GM12878 (cell line): ENCODE measurements at regions not wholly inside any gene's neighbourhood (a gene's known extent, or its start where the extent isn't known, plus 50 kb on each side); places are given as distances from the start of the nearest gene placed in this dataset.

ENCODE experiments used
- BCL11A ChIP-seq: IDR thresholded peaks from 2 replicates; pipeline ENCODE4 v1.6.1; 2011; ENCODE audit warnings: low read depth, low read length
- BHLHE40 ChIP-seq, 2 experiments: fragments of 450-650 bp in 1 of 2; IDR thresholded peaks; 2 replicates each; pipeline ENCODE4 v1.6.1; 2011 to 2017; ENCODE audit warnings: low read depth in 2 of 2, borderline replicate concordance in 1 of 2, improper control_type of control experiment in 1 of 2, low read length in 1 of 2, mild to moderate bottlenecking in 1 of 2
- CBFB ChIP-seq: IDR thresholded peaks from 2 replicates; pipeline ENCODE4 v1.6.1; 2016; ENCODE audit warnings: antibody characterized with exemption, low read depth
- FOXK2 ChIP-seq: fragments of 450-650 bp; IDR thresholded peaks from 2 replicates; pipeline ENCODE4 v1.6.1; 2017; ENCODE audit warnings: mild to moderate bottlenecking, moderate library complexity
- IKZF2 ChIP-seq, 2 experiments: fragments of 450-650 bp; IDR thresholded peaks; 2 replicates each; pipeline ENCODE4 v1.6.1; 2017; ENCODE audit warnings: mild to moderate bottlenecking in 2 of 2, moderate library complexity in 2 of 2
- IRF3 ChIP-seq: fragments of 450-650 bp; IDR thresholded peaks from 2 replicates; pipeline ENCODE4 v1.6.1; 2014; ENCODE audit warnings: mild to moderate bottlenecking
- KDM1A ChIP-seq: fragments of 200-600 bp; sonication (generic); IDR thresholded peaks from 2 replicates; pipeline ENCODE4 v1.6.1; 2016; ENCODE audit warnings: borderline replicate concordance
- MAX ChIP-seq: IDR thresholded peaks from 2 replicates; pipeline ENCODE4 v1.6.1; 2012; ENCODE audit warnings: low read depth, low read length, improper control_type of control experiment
- MTA2 ChIP-seq: fragments of 450-650 bp; IDR thresholded peaks from 2 replicates; pipeline ENCODE4 v1.6.1; 2016; ENCODE audit warnings: low read depth, mild to moderate bottlenecking, moderate library complexity
- NKRF ChIP-seq: fragments of 450-650 bp; conservative IDR thresholded peaks from 2 replicates; pipeline ENCODE4 v1.6.1; 2017; ENCODE audit warnings: mild to moderate bottlenecking, moderate library complexity
- NRF1 ChIP-seq: conservative IDR thresholded peaks from 2 replicates; pipeline ENCODE4 v1.6.1; 2011; ENCODE audit warnings: mild to moderate bottlenecking, low read depth, low read length, improper control_type of control experiment
- PML ChIP-seq: IDR thresholded peaks from 2 replicates; pipeline ENCODE4 v1.6.1; 2012; ENCODE audit warnings: low read length, inconsistent platforms
- SMARCA5 ChIP-seq: fragments of 450-650 bp; IDR thresholded peaks from 2 replicates; pipeline ENCODE4 v1.6.1; 2017; ENCODE audit warnings: mild to moderate bottlenecking
- SUPT20H ChIP-seq: IDR thresholded peaks from 2 replicates; pipeline ENCODE4 v1.6.1; 2011; ENCODE audit warnings: low read depth, mild to moderate bottlenecking, low read length, moderate library complexity, borderline replicate concordance; ENCODE audit not compliant: control insufficient read depth
- TCF12 ChIP-seq: IDR thresholded peaks from 2 replicates; pipeline ENCODE4 v1.6.1; 2011; ENCODE audit warnings: low read depth, mild to moderate bottlenecking, low read length
- WRNIP1 ChIP-seq: IDR thresholded peaks from 2 replicates; pipeline ENCODE4 v1.6.1; 2011; ENCODE audit warnings: low read depth, low read length, improper control_type of control experiment, borderline replicate concordance
- TF ChIP-seq, protein P1 (sequence below): IDR thresholded peaks from 2 replicates; pipeline ENCODE4 v1.6.1; 2012; ENCODE audit warnings: low read depth, low read length, improper control_type of control experiment
- TF ChIP-seq, protein P2 (sequence below): IDR thresholded peaks from 2 replicates; pipeline ENCODE4 v1.6.1; 2011; ENCODE audit warnings: mild to moderate bottlenecking, low read depth, low read length, moderate library complexity; ENCODE audit not compliant: insufficient replicate concordance
- TF ChIP-seq, protein P3 (sequence below): fragments of 450-650 bp; IDR thresholded peaks from 2 replicates; pipeline ENCODE4 v1.6.1; 2018; ENCODE audit warnings: mild to moderate bottlenecking, low read depth, moderate library complexity; ENCODE audit not compliant: partially characterized antibody

- TF ChIP-seq NRF1 = no peak
- no peak for TF ChIP-seq SMARCA5
- no peak for TF ChIP-seq KDM1A
- no peak for TF ChIP-seq FOXK2
- no peak for TF ChIP-seq NKRF
- no peak for TF ChIP-seq SUPT20H
- no peak for TF ChIP-seq MAX
- TF ChIP-seq IKZF2 (IDR thresholded peaks at IDR 0.05) = peak; percentile 45 to 67
- TF ChIP-seq MTA2 = 0 out of 2 replicates have a peak, but pooled peaks have one; percentile 33
- no peak for TF ChIP-seq PML
- no peak for TF ChIP-seq CBFB
- TF ChIP-seq TCF12 = no peak
- TF ChIP-seq, protein P1, sequence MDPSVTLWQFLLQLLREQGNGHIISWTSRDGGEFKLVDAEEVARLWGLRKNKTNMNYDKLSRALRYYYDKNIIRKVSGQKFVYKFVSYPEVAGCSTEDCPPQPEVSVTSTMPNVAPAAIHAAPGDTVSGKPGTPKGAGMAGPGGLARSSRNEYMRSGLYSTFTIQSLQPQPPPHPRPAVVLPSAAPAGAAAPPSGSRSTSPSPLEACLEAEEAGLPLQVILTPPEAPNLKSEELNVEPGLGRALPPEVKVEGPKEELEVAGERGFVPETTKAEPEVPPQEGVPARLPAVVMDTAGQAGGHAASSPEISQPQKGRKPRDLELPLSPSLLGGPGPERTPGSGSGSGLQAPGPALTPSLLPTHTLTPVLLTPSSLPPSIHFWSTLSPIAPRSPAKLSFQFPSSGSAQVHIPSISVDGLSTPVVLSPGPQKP = no peak
- TF ChIP-seq WRNIP1 = no peak
- no peak for TF ChIP-seq IRF3
- 0 out of 2 replicates have a peak, but pooled peaks have one; percentile 51 for TF ChIP-seq BCL11A
- no peak for TF ChIP-seq BHLHE40 (IDR thresholded peaks at IDR 0.05; ENCODE audit: borderline replicate concordance in 1 of 2, low read depth in 2 of 2, low read length in 1 of 2)
- TF ChIP-seq, protein P2, sequence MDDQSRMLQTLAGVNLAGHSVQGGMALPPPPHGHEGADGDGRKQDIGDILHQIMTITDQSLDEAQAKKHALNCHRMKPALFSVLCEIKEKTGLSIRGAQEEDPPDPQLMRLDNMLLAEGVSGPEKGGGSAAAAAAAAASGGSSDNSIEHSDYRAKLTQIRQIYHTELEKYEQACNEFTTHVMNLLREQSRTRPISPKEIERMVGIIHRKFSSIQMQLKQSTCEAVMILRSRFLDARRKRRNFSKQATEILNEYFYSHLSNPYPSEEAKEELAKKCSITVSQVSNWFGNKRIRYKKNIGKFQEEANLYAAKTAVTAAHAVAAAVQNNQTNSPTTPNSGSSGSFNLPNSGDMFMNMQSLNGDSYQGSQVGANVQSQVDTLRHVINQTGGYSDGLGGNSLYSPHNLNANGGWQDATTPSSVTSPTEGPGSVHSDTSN = no peak
- TF ChIP-seq, protein P3, sequence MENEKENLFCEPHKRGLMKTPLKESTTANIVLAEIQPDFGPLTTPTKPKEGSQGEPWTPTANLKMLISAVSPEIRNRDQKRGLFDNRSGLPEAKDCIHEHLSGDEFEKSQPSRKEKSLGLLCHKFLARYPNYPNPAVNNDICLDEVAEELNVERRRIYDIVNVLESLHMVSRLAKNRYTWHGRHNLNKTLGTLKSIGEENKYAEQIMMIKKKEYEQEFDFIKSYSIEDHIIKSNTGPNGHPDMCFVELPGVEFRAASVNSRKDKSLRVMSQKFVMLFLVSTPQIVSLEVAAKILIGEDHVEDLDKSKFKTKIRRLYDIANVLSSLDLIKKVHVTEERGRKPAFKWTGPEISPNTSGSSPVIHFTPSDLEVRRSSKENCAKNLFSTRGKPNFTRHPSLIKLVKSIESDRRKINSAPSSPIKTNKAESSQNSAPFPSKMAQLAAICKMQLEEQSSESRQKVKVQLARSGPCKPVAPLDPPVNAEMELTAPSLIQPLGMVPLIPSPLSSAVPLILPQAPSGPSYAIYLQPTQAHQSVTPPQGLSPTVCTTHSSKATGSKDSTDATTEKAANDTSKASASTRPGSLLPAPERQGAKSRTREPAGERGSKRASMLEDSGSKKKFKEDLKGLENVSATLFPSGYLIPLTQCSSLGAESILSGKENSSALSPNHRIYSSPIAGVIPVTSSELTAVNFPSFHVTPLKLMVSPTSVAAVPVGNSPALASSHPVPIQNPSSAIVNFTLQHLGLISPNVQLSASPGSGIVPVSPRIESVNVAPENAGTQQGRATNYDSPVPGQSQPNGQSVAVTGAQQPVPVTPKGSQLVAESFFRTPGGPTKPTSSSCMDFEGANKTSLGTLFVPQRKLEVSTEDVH = no peak
These were observed 139.6 kb upstream of the HTR2A start (continued) for GRCh38 chr13:47036294-47037008.
